VCaP (cell line): ENCODE measurements at regions not wholly inside any gene's neighbourhood (a gene's known extent, or its start where the extent isn't known, plus 50 kb on each side); places are given as distances from the start of the nearest gene placed in this dataset.

ENCODE experiments used
- H3K27ac ChIP-seq: fragments of 450-650 bp; 2 replicates; pipeline ENCODE4 v1.5.1; 2017
- TF ChIP-seq, protein P1 (sequence below): fragments of 450-650 bp; conservative IDR thresholded peaks from 2 replicates; pipeline ENCODE4 v1.5.1; 2017; ENCODE audit warnings: mild to moderate bottlenecking, moderate library complexity

DNA sequence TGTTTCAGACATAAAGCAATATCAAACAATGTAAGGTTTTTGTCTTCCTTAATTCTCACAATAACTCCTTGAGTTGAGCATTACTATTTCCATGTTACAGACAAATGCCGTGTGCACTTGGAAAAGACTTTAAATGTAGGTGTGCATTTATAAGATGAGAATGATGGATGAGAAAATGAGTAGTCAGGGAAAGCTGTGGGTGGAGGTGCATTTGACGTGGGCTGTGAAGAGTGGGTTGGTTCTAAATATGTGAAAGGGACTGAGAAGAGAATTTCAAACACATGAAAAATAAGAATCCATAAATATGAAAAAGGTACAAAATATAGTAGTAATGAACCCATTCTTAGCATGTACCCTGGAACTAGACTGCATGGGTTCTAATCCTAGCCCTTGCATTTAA lies 171.6 kb upstream of the PPP2R2B start:
- H3K27ac ChIP-seq: no peak overlapping the region

DNA sequence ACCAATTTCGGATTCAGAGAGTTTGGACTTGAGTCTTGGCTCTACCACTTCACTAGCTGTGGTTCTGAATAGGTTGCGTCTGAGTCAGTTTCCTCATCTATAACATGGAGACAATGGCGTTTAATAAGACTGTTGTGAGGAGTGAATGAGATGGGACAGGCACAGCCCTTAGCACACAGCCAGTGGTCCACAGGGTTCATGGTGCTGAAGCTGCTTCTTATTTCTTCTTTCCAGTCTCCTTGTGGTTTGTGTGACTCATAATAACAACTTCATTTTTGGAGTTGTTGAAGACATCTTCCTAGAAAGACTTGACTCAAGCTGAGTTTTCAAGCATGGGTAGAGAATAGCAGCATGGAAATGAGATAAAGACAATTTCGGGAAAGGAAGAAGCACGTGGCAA lies 172.6 kb upstream of the PPP2R2B start:
- TF ChIP-seq, protein P1, sequence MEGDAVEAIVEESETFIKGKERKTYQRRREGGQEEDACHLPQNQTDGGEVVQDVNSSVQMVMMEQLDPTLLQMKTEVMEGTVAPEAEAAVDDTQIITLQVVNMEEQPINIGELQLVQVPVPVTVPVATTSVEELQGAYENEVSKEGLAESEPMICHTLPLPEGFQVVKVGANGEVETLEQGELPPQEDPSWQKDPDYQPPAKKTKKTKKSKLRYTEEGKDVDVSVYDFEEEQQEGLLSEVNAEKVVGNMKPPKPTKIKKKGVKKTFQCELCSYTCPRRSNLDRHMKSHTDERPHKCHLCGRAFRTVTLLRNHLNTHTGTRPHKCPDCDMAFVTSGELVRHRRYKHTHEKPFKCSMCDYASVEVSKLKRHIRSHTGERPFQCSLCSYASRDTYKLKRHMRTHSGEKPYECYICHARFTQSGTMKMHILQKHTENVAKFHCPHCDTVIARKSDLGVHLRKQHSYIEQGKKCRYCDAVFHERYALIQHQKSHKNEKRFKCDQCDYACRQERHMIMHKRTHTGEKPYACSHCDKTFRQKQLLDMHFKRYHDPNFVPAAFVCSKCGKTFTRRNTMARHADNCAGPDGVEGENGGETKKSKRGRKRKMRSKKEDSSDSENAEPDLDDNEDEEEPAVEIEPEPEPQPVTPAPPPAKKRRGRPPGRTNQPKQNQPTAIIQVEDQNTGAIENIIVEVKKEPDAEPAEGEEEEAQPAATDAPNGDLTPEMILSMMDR: no peak
- no peak overlapping the region for H3K27ac ChIP-seq

More for the DNA sequence above, 171.6 kb upstream of the PPP2R2B start:
- TF ChIP-seq, protein P1: no peak

DNA sequence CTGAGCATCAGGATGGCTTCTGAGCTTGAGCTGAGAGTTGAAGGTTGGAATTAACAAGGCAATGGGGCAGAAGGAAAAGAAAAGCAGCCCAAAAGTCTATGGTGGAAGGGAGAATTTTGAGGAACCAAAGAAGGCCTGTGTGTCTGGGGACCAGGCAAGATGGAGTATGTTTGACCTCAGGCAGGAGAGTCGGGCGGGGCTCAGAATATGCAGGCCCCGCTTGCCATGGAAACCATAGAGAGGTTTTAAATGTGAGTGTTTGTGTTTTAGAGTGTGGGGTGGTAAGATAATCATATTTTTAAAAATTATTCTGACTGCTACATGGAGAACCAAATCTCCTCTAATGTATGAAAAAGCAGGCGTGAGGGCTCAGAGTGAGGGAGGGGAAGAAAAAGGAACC lies 174.0 kb upstream of the PPP2R2B start:
- no peak overlapping the region for H3K27ac ChIP-seq
- TF ChIP-seq, protein P1: no peak

DNA sequence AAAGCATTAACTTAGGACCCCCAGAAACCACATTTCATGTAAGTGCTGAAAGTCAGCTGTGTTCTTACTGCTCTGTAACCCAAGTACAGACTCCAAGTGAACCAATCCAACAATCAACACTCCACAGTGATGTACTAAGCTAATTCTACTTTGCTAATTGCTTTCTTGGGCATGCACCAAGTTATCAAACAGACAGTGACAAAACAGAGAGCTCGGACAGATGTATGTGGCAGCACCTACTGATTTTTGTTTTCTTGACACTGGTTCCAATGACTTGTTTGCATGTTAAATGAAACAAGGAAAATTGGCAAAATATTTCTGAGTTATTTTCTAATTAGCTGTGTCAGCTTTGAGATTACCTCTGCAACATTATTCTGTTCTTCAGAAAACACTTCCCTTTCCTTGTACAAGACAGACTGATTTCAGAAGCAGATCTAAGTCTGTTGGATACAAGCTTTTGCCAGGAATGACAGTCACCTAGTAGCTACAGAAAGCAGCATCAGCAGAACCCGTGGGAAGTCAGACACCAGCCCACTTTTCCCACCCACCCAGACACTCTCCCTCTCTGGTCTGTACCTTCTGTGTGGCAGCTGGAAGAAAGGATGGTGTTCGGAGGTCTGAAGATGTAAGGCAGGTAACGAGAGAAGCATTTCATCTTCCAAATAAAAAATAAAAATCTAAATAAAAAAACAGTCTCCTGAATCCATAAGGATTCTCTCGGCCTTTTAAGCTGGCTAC lies 176.7 kb upstream of the PPP2R2B start:
- no peak overlapping the region for H3K27ac ChIP-seq
- TF ChIP-seq, protein P1: no peak

DNA sequence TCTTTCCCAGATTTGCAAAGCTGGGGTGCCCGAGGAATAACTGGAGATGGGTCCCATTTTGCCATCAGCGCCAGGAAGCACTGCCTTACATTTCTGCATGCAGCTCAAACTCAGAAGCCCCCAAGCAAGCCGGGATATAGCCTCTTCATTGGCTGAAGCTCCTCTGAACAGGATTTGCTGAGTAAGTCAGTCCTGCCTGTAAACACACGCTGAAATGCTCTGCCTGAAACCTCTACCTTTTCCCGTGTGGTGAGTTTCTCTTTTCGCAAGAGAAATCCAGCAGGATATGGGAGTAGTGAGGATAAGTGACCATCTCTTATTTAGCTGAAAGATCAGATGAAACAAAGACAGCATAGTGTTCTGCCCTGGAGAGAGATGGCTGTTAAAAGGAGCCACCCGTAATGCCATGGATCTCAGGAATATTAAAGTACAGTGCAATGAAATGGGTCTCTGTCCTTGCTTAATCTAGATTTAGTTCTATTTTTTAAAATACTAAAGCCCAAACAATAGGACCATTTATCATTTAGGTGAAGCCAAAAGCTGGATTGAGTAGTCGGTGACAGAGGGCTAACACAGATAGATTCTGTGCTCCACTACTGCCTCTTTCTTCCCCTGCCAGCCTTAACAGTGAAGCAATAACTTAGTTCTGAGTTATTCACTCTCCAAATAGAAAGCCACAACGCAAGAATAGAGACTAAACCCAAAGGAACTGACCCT lies 177.5 kb upstream of the PPP2R2B start:
- no peak overlapping the region for H3K27ac ChIP-seq
- TF ChIP-seq, protein P1: no peak

DNA sequence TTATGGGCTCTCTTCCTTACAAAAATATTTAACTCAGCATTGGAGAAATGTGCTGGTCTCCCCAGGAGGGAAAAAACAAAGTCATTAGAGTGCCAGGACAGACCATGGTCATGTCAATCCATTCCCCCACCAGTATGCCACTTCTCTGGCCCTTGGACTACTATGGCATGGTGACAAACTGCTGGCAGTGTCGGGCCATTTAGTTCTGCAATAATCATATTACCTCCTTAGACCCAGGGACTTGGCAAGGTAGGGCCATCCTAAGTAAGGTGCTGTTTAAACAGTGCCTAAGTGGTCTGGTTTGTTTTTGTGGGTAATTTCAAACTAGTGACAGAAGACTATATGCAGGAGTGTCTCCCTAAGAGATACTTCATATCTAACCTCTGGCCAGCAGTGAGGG lies 177.8 kb upstream of the STK32A start:
- no peak overlapping the region for H3K27ac ChIP-seq
- TF ChIP-seq, protein P1: no peak

DNA sequence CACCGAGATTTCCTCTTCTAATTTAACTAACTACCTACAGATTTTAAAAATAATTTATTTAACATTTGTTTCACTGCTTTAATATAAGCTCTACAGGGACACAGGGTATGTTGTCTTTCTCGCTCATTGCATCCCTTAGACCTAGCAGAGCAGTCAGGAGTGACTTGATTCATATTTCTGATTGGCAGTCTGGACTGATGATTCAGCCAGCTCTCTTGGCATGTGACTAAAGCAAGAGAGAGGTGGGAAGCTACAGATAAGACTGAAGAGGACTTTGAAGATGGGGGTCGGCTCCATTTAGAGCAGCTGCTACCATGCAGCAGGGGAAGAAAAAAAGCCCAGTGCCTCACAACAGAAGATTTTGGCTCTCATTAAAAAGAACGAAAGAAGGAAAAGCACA lies 173.4 kb upstream of the STK32A start:
- no peak overlapping the region for H3K27ac ChIP-seq
- TF ChIP-seq, protein P1: no peak
